ENCODE measurements at regions not wholly inside any gene's neighbourhood (a gene's known extent, or its start where the extent isn't known, plus 50 kb on each side); places are given as distances from the start of the nearest gene placed in this dataset.

GRCh38 chr16:34050787-34051320 is 591.4 kb downstream of the TP53TG3F start:
- no peak for TF ChIP-seq CTCF (conservative IDR thresholded peaks at IDR 0.05; ENCODE audit: low read depth, low read length)
- no peak for TF ChIP-seq EZH2 (IDR thresholded peaks at IDR 0.05; ENCODE audit: borderline replicate concordance, low read depth, low read length, poor library complexity, severe bottlenecking)

Data from A673 (cell line).